NCI-H82 (cell line): ENCODE measurements at regions not wholly inside any gene's neighbourhood (a gene's known extent, or its start where the extent isn't known, plus 50 kb on each side); places are given as distances from the start of the nearest gene placed in this dataset.
A peak's percentile ranks its signal among the peaks of the same experiment; 100 is the strongest.

ENCODE experiments used
- DNase-seq: peaks from one replicate; lab custom pipeline; 2025; lab: John Stamatoyannopoulos, UW

- no peak for DNase-seq
These were observed 61.5 kb upstream of the RAB4A start for GRCh38 chr1:229209386-229209785.

- DNase-seq = no peak
These were observed 61.1 kb upstream of the RAB4A start for GRCh38 chr1:229209816-229210215.

- DNase-seq = peak; percentile 25
These were observed 60.1 kb upstream of the RAB4A start for GRCh38 chr1:229210844-229211243.

DNA sequence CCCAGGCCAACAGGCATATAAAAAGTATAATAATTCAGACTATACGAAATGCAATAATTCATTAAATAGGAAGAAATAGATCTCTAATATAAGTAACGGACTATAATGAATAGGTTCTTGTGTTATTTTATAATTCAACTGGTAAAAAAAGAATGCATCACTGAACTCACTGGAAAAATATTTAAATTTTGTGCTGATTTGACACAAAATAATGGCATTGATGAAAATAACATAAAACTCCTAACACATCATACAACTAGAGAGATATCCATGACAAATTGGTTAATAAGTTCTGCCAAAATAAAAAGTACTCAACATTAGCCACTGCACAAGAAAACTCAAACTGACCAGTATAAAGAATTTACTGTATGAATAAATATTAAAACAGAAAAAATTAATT lies 57.1 kb upstream of the RAB4A start:
- DNase-seq = no peak

DNA sequence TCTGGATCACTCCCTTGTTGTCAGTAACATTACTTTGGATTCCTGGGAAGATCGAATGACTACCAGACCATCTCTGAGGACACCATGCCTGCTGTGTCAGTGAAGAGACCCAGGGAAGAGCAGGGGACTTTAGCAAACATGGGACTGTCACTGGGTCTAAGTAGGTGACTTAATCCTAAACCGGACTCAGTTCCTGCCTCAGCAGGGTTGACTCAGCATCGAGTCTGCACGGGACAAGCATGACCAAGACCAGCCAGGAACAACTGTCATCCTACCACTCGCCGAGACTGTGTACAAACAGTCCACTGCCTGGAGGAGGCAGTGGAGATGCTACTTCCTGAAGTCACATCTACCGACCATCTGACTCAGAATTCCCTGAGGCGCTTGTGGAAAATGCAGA lies 53.2 kb upstream of the RAB4A start:
- peak; percentile 34 for DNase-seq

DNA sequence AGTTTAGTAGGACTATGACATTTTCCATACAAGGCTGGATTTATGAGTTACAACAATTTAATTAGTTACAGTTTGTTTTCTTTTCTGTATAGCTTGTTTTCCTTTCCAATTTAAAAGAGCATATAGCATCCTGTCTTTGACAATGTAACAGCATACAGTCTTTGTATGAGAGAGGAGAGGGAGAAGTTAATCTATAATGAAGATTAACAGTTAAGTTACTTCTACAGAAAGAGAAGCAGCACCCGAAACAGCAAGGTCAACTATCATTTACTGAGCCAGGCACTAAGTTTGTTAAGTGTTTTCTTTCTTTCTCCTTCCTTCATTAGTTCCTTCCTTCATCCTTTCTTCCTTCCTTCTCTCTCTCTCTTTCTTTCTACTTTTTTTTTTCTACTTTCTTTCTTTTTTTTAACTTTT lies 52.3 kb upstream of the RAB4A start:
- DNase-seq = no peak

GRCh38 chr1:229220163-229220846 lies 50.6 kb upstream of the RAB4A start:
- DNase-seq = no peak

GRCh38 chr1:229221106-229222019 lies 49.5 kb upstream of the RAB4A start:
- DNase-seq = no peak
